GM03348 (cell line): ENCODE measurements at regions not wholly inside any gene's neighbourhood (a gene's known extent, or its start where the extent isn't known, plus 50 kb on each side); places are given as distances from the start of the nearest gene placed in this dataset.
"Not testable (repeated sequence)": the region's sequence is repeated elsewhere in the genome, so short reads cannot be mapped to it uniquely, and the experiment has no call there.

Experiments used
- DNase-seq: peaks from one replicate; pipeline ENCODE4 v3.0.0; 2012; ENCODE audit warnings: low spot score

GRCh38 chr18:78455386-78455785 lies 524.2 kb upstream of the SALL3 start:
- no peak for DNase-seq

DNA sequence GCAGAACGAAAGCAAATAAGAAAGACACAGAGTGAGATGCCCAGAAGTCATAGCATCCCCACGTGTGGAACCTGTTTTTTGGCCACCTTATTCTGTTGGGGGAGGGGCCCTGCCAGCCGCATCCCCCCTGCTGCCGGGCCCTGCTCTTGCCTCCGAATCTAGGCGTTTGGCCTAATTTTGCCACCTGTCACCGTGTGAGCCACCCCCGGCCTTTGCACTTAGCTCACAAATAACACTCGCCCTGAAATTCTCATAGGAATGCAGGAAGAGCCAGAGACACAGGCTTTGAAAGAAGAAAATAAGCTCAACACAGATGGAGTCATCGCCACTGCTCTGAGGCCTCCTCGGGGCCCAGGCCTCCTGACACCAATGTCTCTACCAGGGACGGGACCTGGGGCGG lies 522.6 kb upstream of the SALL3 start:
- no peak for DNase-seq

DNA sequence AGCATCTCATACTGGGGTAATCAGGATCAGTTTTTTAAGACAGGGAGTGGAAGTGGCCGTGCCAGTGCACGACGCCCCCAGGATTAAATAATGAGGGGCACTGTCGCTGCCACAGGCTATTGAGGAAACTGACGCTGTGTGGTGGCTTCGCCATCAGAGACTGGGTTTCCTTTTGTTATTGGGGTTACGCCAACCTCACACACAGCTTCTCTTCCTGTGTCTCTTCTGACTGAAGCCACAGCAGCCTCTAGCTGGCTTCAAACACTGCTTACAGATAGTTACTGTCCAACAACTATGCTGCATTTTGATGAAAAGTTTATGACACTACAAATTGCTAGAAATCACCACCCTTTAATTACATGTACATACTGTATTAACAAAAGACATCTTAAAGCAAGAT lies 521.9 kb upstream of the SALL3 start:
- DNase-seq = no peak

DNA sequence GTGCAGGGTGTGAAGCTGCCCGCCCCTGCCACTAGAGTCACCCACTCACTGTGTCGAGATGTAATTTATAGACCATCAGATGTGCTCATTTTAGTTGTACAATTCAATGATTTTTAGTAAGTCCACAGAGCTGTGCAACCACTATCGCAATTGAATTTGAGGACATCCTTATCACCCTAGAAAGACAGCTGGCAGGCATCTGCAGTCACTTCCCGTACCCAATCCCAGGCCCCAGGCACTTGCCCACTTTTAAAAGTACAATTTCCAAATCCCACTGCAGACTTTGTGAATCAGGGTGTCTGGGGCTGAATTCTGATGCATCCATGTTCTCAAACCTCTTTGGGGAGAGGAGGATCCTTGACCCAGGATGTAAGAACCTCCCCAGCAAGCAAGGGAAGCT lies 521.3 kb upstream of the SALL3 start:
- no peak for DNase-seq

DNA sequence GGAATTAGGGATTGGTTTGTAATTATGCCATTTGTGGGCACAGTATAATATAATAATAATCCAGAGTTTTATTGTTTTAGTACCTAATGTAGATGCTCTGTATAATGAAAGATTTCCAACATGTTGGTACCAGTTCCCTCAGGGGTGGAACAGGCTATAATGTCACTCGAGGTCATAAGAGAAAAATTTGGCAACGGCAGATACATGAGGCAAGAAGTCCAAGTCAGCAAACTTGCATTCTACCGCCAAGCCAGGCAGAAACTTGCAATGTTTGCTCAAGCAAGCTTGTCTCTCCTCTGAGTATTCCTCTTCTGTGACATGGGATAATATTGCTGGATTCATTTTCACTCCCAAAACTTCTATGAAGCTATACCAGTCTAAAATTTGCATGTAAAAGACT lies 520.0 kb upstream of the SALL3 start:
- no peak for DNase-seq

- no peak for DNase-seq
Measured at GRCh38 chr18:78460558-78460957, 519.1 kb upstream of the SALL3 start.

DNA sequence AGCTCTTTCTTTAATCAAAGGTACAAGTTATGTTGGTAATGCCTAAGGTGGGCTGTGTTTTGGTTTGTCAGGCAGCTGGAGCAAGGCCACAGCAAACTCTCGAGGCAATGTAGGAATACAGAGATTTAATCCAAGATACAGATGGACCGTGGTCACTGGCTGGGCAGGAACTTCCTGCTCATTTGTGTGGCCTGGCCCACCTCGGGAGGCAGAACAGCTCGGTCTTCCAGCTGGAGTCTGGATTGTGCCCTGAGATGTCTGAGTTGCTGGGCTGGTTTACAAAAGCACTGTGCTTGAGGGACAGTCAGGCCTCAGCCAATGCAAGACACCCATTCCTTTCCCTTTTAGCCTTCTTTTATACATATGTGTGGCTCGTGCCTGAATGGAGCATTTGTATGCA lies 506.1 kb upstream of the SALL3 start:
- DNase-seq = no peak

GRCh38 chr18:78477840-78478239 lies 501.8 kb upstream of the SALL3 start:
- DNase-seq = no peak

- no peak for DNase-seq
Measured at GRCh38 chr18:78479443-78479842, 500.2 kb upstream of the SALL3 start.

DNA sequence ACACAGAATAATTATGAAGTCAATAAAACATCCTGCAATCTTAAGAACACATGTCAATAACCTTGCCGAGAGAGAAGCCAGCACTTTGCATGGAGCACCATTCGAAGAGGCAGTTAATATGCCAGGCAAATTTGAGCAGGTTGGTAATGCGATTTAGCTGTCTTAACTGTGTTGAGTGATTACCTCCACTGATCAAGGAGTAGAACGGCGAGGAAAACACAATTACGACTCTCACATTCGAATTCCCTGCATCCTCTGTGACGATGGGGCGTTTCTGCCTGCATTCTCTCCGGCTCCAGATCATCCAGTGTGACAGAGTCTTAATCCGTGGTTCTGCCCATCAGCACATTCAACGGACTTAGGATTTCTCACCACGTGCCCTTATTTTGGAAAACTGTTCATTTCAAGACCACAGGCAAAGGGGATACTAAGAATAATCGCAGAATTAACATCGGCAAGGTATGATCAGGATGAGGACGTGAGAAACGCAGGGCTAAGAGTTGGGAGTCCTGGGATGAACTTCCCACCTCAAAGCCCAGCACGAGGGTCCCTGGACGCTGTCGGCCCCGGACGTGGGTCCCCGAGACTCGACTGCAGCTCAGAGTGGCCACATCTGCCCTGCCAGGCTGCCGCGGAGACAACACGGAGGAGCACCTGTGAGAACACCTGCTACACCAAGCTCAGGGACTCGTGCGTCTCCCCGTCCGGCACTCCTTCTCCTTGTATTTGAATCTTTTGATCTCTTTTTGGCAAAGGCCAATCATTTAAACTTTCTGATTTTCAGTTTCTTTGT lies 499.2 kb upstream of the SALL3 start:
- no peak for DNase-seq

- no peak for DNase-seq
Measured at GRCh38 chr18:78482378-78482777, 497.2 kb upstream of the SALL3 start.

- DNase-seq = no peak
Measured at GRCh38 chr18:78487649-78488048, 492.0 kb upstream of the SALL3 start.

- DNase-seq = no peak
Measured at GRCh38 chr18:78492064-78492812, 487.4 kb upstream of the SALL3 start.

DNA sequence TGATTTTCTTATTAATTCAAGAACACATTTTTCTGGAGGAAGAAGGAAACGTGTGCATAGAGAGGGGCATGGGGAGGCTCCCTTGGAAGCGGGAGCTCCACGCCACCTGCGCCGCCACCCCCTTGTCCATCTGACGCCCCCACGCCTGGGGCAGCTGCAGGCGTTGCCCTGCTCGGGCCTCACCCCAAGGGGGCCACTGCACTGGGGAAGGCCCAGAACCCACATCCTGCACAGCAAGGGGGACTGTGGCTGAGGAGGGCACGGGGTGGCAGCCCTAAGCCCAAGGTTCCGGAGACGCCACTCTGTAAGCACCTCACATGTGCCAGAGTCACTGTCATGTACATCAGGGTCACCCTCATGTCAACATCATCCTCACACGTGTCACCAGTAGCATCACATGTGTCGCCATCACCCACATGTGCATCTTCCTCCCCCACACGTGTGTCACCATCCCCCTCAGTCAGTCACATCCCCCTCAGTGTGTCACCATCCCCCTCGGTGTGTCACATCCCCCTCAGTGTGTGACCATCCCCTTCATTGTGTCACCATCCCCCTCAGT lies 486.7 kb upstream of the SALL3 start:
- no peak for DNase-seq

- DNase-seq = not testable (repeated sequence)
Measured at GRCh38 chr18:78493490-78493889, 486.1 kb upstream of the SALL3 start.

DNA sequence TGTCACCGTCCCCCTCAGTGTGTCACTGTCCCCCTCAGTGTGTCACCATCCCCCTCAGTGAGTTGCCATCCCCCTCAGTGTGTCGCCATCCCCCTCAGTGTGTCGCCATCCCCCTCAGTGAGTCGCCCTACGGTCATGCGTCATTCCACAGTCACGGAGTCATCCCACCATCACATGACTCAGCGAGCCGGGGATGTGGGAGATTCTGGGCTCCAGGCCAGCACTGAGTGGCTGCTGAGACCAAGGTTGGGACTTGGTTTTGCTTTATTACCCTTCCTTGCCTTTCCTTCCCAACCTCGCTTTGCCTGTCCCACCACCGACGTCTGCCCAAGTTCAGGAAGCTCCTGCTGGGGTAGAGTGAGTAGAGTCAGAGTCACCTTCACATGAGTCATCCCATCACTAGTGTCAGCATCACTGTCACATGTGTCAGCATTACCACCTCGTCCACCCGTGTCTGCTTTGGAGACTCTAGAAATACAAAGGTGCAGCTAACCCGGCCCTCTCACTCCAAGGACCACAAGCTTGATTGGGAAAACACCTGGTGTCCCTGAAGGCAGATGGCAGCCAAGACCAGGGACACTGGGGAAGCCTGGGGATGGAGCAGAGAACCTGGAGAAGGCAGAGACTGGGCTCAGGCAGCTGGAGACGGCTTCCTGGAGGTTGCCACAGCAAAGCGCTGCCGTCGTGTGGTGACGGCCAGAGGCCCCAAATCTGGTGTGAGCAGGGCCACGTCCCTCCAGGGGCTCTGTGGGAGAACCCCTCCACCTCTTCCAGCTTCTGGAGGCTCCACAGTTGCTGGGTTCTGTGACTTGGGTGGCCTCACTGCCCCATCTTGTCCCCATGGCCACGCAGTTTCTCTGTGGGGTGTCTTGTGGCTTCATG lies 485.2 kb upstream of the SALL3 start:
- no peak for DNase-seq

DNA sequence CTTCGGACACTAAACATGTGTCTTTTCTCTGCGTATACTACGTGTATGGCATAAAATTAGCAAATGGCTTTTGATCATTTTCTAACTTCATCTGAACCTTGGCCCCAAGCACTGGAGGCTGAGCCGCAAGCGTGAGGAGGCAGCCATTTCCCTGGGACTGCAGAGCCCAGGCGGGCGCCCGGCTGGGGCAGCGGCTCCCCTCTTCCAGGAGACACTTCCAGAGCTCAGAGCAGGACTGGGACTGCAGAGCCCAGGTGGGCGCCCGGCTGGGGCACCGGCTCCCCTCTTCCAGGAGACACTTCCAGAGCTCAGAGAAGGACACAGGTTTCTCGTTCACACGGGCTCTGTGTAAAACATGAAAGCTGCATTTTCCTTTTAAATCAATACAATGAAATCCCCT lies 484.1 kb upstream of the SALL3 start:
- no peak for DNase-seq

DNA sequence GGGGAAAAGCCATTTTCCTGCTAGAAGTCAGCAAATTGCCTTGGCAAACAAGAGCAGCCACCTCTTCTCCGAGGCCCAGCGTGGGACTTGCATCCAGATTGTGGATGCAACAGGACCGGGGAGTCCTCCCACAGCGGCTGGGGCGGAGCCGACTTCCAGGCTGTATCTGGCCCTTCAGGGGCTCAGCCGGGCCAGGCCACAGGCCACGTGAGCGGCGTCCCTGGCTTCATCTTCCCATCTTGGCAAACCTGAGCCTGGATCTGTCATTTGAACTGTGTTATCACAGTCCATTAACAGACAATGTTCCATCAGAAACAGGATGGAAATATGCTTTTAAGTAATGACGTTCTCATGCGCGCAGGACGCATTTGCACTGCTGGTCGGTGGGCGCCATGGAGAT lies 483.5 kb upstream of the SALL3 start:
- no peak for DNase-seq

- no peak for DNase-seq
Measured at GRCh38 chr18:78497641-78498040, 482.0 kb upstream of the SALL3 start.

DNA sequence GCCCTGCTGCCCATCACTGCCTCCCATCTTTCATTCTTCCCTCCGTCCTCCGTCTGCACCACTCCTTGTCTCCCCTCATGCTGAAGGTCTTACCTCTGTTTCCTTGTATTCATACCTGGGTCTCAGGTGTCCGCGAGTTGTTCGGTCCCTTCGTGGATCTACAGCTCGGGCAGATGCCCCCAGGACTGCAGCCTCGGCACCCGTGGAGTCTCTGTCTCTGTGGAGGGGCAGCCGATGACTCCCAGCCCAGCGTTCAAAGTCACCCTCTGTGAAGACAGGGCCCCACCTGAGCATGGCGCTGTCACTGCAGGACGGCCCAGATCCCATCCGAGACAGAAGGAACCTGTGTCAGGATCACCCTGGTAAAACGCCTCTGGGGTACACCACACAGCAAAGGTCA lies 480.0 kb upstream of the SALL3 start:
- DNase-seq = no peak

- DNase-seq = no peak
Measured at GRCh38 chr18:78501251-78501650, 478.4 kb upstream of the SALL3 start.

DNA sequence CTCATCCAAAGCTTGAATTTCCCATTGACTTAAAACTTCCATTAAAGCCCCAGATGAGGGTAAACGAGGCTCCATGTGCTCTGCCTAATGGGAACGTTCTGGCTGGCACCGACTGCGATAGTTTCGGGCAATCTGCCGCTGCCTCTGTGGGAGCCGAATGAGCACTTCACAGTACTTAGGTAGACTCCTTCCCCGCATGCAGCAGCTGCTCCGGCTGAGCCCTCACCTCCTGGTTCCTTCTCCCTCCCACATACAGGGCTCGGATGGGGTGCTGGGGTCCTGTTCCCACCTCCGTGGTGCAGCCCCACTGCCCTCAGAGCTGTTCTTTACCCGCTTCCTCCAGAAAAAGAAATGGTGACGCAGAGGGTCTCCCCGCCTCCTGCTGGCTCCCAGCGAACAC lies 476.5 kb upstream of the SALL3 start:
- no peak for DNase-seq
